CD4-positive, alpha-beta T cell treated with Interleukin-12 subunit alpha and Interleukin-12 subunit beta, for 1 hour (primary cell): ENCODE measurements at regions not wholly inside any gene's neighbourhood (a gene's known extent, or its start where the extent isn't known, plus 50 kb on each side); places are given as distances from the start of the nearest gene placed in this dataset.
"Not testable (repeated sequence)": the region's sequence is repeated elsewhere in the genome, so short reads cannot be mapped to it uniquely, and the experiment has no call there.

Source experiments
- DNase-seq: peaks from one replicate; pipeline ENCODE4 v3.0.0-alpha.2; 2020

GRCh38 chr11:3513311-3513710 is 128.5 kb downstream of the ART5 start:
- DNase-seq, result peak; percentile 18

- not testable (repeated sequence) for DNase-seq
These were observed 129.0 kb downstream of the ART5 start for GRCh38 chr11:3512751-3513150.

GRCh38 chr11:3512133-3512703 is 129.6 kb downstream of the ART5 start:
- peak; percentile 81 for DNase-seq

GRCh38 chr11:3511416-3512132 is 130.2 kb downstream of the ART5 start:
- peak; percentile 52 for DNase-seq

- not testable (repeated sequence) for DNase-seq
These were observed 130.6 kb upstream of the ZNF195 start for GRCh38 chr11:3509563-3509962.

GRCh38 chr11:3499198-3499597 is 120.3 kb upstream of the ZNF195 start:
- DNase-seq, result not testable (repeated sequence)

- DNase-seq, result peak; percentile 33
These were observed 119.4 kb upstream of the ZNF195 start for GRCh38 chr11:3498356-3498755.

- not testable (repeated sequence) for DNase-seq
These were observed 114.2 kb upstream of the ZNF195 start for GRCh38 chr11:3493152-3493551.

GRCh38 chr11:3488003-3488402 is 109.1 kb upstream of the ZNF195 start:
- DNase-seq, result not testable (repeated sequence)

GRCh38 chr11:3485737-3486136 is 106.8 kb upstream of the ZNF195 start:
- DNase-seq, result not testable (repeated sequence)

GRCh38 chr11:3476937-3477885 is 98.3 kb upstream of the ZNF195 start:
- DNase-seq, result not testable (repeated sequence)

GRCh38 chr11:3476084-3476936 is 97.4 kb upstream of the ZNF195 start:
- DNase-seq, result peak; percentile 5

- DNase-seq, result not testable (repeated sequence)
These were observed 90.0 kb upstream of the ZNF195 start for GRCh38 chr11:3468963-3469362.

GRCh38 chr11:3467599-3467998 is 88.7 kb upstream of the ZNF195 start:
- DNase-seq, result not testable (repeated sequence)

GRCh38 chr11:3455666-3456065 is 76.7 kb upstream of the ZNF195 start:
- not testable (repeated sequence) for DNase-seq

- DNase-seq, result peak; percentile 60
These were observed 75.9 kb upstream of the ZNF195 start for GRCh38 chr11:3454844-3455243.

GRCh38 chr11:3453596-3454256 is 74.8 kb upstream of the ZNF195 start:
- not testable (repeated sequence) for DNase-seq

- not testable (repeated sequence) for DNase-seq
These were observed 71.9 kb upstream of the ZNF195 start for GRCh38 chr11:3450822-3451221.

- not testable (repeated sequence) for DNase-seq
These were observed 66.6 kb upstream of the ZNF195 start for GRCh38 chr11:3445535-3445934.

- not testable (repeated sequence) for DNase-seq
These were observed 65.4 kb upstream of the ZNF195 start for GRCh38 chr11:3444420-3444744.

GRCh38 chr11:3443700-3444419 is 64.9 kb upstream of the ZNF195 start:
- DNase-seq, result not testable (repeated sequence)
